HCT116 (cell line): ENCODE measurements at regions not wholly inside any gene's neighbourhood (a gene's known extent, or its start where the extent isn't known, plus 50 kb on each side); places are given as distances from the start of the nearest gene placed in this dataset.

Experiments used
- ATAC-seq: fragments of 200-7000 bp; cut with Tn5 transposase; 2 replicates; pipeline ENCODE4 v1.9.1; 2020; ENCODE audit warnings: mild to moderate bottlenecking, moderate library complexity
- BruUV-seq: library from RNA; stranded (reverse); fragments of 400-500 nt; replicated peaks from 2 replicates; lab custom pipeline; 2021; lab: Mats Ljungman, UMichigan
- CTCF ChIA-PET: fragments of 300-600 bp; sonication (Branson Sonifier 250); formaldehyde crosslinking; loops from one replicate; lab custom pipeline; 2021; ENCODE audit warnings: antibody characterized with exemption; lab: Charles Lee
- POLR2A ChIA-PET: fragments of 300-600, 350-600 bp; sonication (Branson Sonifier 250); formaldehyde crosslinking; loops from one replicate; lab custom pipeline; 2021; ENCODE audit warnings: antibody characterized with exemption; lab: Charles Lee
- RAD21 ChIA-PET, 2 experiments: fragments of 300-600 bp; sonication (Branson Sonifier 250); formaldehyde crosslinking; loops; one replicate each; lab custom pipeline; 2023; ENCODE audit warnings: low total read pairs in 2 of 2; ENCODE audit not compliant: uncharacterized antibody in 2 of 2, unreplicated experiment in 2 of 2, low non-redundant PET in 1 of 2; lab: Charles Lee
- DNase-seq: peaks from one replicate; pipeline ENCODE4 v3.0.0-alpha.2; 2010; ENCODE audit warnings: low read depth, low spot score
- H2AFZ ChIP-seq: fragments of 200-600 bp; shearing (Covaris generic), sonication (generic); 2 replicates; pipeline ENCODE4 v1.6.1; 2017; ENCODE audit warnings: low read depth, mixed run types, mixed read lengths, antibody characterized with exemption, low read length; ENCODE audit not compliant: poor library complexity, severe bottlenecking
- H3K27ac ChIP-seq: 2 replicates; pipeline ENCODE4 v1.5.1; 2012; ENCODE audit warnings: low read depth, low read length
- H3K27me3 ChIP-seq: fragments of 200-600 bp; sonication (generic); 2 replicates; pipeline ENCODE4 v1.6.1; 2016; ENCODE audit warnings: mixed run types, low read length, mixed read lengths; ENCODE audit not compliant: insufficient read depth
- H3K36me3 ChIP-seq, 2 experiments: fragments of 200-500 bp in 1 of 2; fragments of 200-600 bp in 1 of 2; sonication (Bioruptor generic) in 1 of 2; sonication (generic) in 1 of 2; 2 replicates each; pipeline versions ENCODE4 v1.5.1 to v1.6.1; 2014 to 2016; ENCODE audit warnings: low read length in 2 of 2, inconsistent platforms in 1 of 2, mixed read lengths in 1 of 2, mixed run types in 1 of 2; ENCODE audit not compliant: insufficient read depth in 2 of 2, control insufficient read depth in 1 of 2
- H3K4me1 ChIP-seq, 2 experiments: fragments of 200-600 bp in 1 of 2; sonication (generic) in 1 of 2; 2 replicates each; pipeline versions ENCODE4 v1.5.1 to v1.6.1; 2012 to 2017; ENCODE audit warnings: low read length in 2 of 2, inconsistent platforms in 1 of 2, mild to moderate bottlenecking in 1 of 2, mixed read lengths in 1 of 2, mixed run types in 1 of 2, moderate library complexity in 1 of 2; ENCODE audit not compliant: insufficient read depth in 2 of 2, control insufficient read depth in 1 of 2
- H3K4me2 ChIP-seq: fragments of 200-600 bp; sonication (generic); 2 replicates; pipeline ENCODE4 v1.6.1; 2017; ENCODE audit warnings: mixed run types, low read length, mixed read lengths
- H3K4me3 ChIP-seq, 2 experiments: fragments of 200-600 bp in 1 of 2; sonication (generic) in 1 of 2; replicated peaks in 1 of 2; 2 replicates each; pipeline ENCODE4 v1.5.1; 2011 to 2016; ENCODE audit warnings: low read length in 2 of 2, control low read depth in 1 of 2, low read depth in 1 of 2, mild to moderate bottlenecking in 1 of 2, mixed read lengths in 1 of 2, mixed run types in 1 of 2
- H3K79me2 ChIP-seq: fragments of 200-600 bp; sonication (generic); 2 replicates; pipeline ENCODE4 v1.6.1; 2017; ENCODE audit warnings: mild to moderate bottlenecking, mixed run types, low read length, moderate library complexity, mixed read lengths; ENCODE audit not compliant: insufficient read depth
- H3K9ac ChIP-seq: fragments of 200-600 bp; sonication (generic); 2 replicates; pipeline ENCODE4 v1.6.1; 2016; ENCODE audit warnings: low read length, mixed read lengths
- H3K9me2 ChIP-seq: fragments of 200-600 bp; sonication (generic), shearing (Covaris generic); 2 replicates; pipeline ENCODE4 v1.6.1; 2017; ENCODE audit warnings: mixed run types, mild to moderate bottlenecking, moderate library complexity; ENCODE audit not compliant: insufficient read depth
- H3K9me3 ChIP-seq, 2 experiments: fragments of 200-500 bp in 1 of 2; fragments of 200-600 bp in 1 of 2; sonication (Bioruptor generic) in 1 of 2; sonication (generic) in 1 of 2; 2 replicates each; pipeline ENCODE4 v1.6.1; 2014 to 2017; ENCODE audit warnings: low read length in 2 of 2, mixed read lengths in 2 of 2, inconsistent platforms in 1 of 2, low read depth in 1 of 2, mild to moderate bottlenecking in 1 of 2, mixed run types in 1 of 2, moderate library complexity in 1 of 2; ENCODE audit not compliant: control insufficient read depth in 1 of 2, insufficient read depth in 1 of 2
- H4K20me1 ChIP-seq: fragments of 200-600 bp; sonication (generic), shearing (Covaris generic); 2 replicates; pipeline ENCODE4 v1.6.1; 2017; ENCODE audit warnings: mixed run types, mild to moderate bottlenecking, moderate library complexity; ENCODE audit not compliant: insufficient read depth
- CBX3 ChIP-seq: IDR thresholded peaks from 2 replicates; pipeline ENCODE4 v1.6.1; 2012; ENCODE audit warnings: low read depth
- CTCF ChIP-seq, 3 experiments: fragments of 200-600 bp in 1 of 3; sonication (generic) in 1 of 3; IDR thresholded peaks in 2 of 3; conservative IDR thresholded peaks in 1 of 3; 2 replicates each; pipeline ENCODE4 v1.5.1; 2012 to 2017; ENCODE audit warnings: low read depth in 2 of 3, low read length in 2 of 3, antibody characterized with exemption in 1 of 3, borderline replicate concordance in 1 of 3, control low read depth in 1 of 3, mild to moderate bottlenecking in 1 of 3, mixed read lengths in 1 of 3, mixed run types in 1 of 3, moderate library complexity in 1 of 3; ENCODE audit not compliant: insufficient read depth in 1 of 3
- EGR1 ChIP-seq: IDR thresholded peaks from 2 replicates; pipeline ENCODE4 v1.6.1; 2012; ENCODE audit warnings: low read depth
- ELF1 ChIP-seq: IDR thresholded peaks from 2 replicates; pipeline ENCODE4 v1.6.1; 2012; ENCODE audit warnings: low read depth, borderline replicate concordance
- EZH2 ChIP-seq: fragments of 200-600 bp; sonication (generic); IDR thresholded peaks from 2 replicates; pipeline ENCODE4 v1.6.1; 2017; ENCODE audit warnings: antibody characterized with exemption, mixed run types
- EZH2phosphoT487 ChIP-seq: fragments of 200-600 bp; IDR thresholded peaks from 2 replicates; pipeline ENCODE4 v1.6.1; 2018; ENCODE audit warnings: antibody characterized with exemption, borderline replicate concordance
- JUND ChIP-seq: IDR thresholded peaks from 2 replicates; pipeline ENCODE4 v1.6.1; 2012
- POLR2A ChIP-seq: IDR thresholded peaks from 2 replicates; pipeline ENCODE4 v1.7.0; 2011; ENCODE audit warnings: borderline replicate concordance; ENCODE audit not compliant: insufficient read depth, insufficient read length; ENCODE audit errors: extremely low read depth
- RAD21 ChIP-seq: IDR thresholded peaks from 2 replicates; pipeline ENCODE4 v1.6.1; 2012; ENCODE audit warnings: low read depth, mild to moderate bottlenecking
- REST ChIP-seq: IDR thresholded peaks from 2 replicates; pipeline ENCODE4 v1.6.1; 2012; ENCODE audit warnings: low read depth
- SP1 ChIP-seq: IDR thresholded peaks from 2 replicates; pipeline ENCODE4 v1.6.1; 2012; ENCODE audit warnings: low read depth
- ZFX ChIP-seq: fragments of 450-650 bp; IDR thresholded peaks from 2 replicates; pipeline ENCODE4 v1.6.1; 2017
- ZNF274 ChIP-seq: fragments of 200-500 bp; sonication (Bioruptor generic); IDR thresholded peaks from 2 replicates; pipeline ENCODE4 v1.6.1; 2014; ENCODE audit warnings: mild to moderate bottlenecking, low read depth, low read length, inconsistent platforms
- intact Hi-C: fragments of 100-400 bp; cut with micrococcal nuclease; formaldehyde crosslinking; loops from 2 replicates; pipeline ENCODE4 v1.10.0; 2022

- CTCF ChIA-PET, result no interaction called here
- H3K4me1 ChIP-seq, result no peaks in the 10 kb centered on the region
- intact Hi-C loops, result no loop called here
- H2AFZ ChIP-seq, result no peak overlapping the region
- DNase-seq (no peak), ATAC-seq (no peak)
- H3K27ac ChIP-seq, result no peak overlapping the region
- H3K79me2 ChIP-seq, result no peaks in the 10 kb centered on the region
- no peak overlapping the region for H3K4me2 ChIP-seq
- no peaks in the 10 kb centered on the region for H3K36me3 ChIP-seq
- no peaks in the 10 kb centered on the region for H4K20me1 ChIP-seq
- H3K27me3 ChIP-seq, result peaks cover 51% of the 10 kb centered on the region
- H3K9me2 ChIP-seq, result no peaks in the 10 kb centered on the region
- POLR2A ChIA-PET, result no interaction called here
- H3K9ac ChIP-seq, result no peak overlapping the region
- TF ChIP-seq POLR2A, result no peak
- no peak for TF ChIP-seq ZFX
- no peak for TF ChIP-seq EGR1
- no peak for TF ChIP-seq CBX3
- no peak for TF ChIP-seq EZH2
- no peak for TF ChIP-seq ELF1
- no peak for TF ChIP-seq REST
- no peak for TF ChIP-seq JUND
- no peak for TF ChIP-seq CTCF (IDR thresholded peaks at IDR 0.05 in 2 of 3, conservative IDR thresholded peaks at IDR 0.05 in 1 of 3; ENCODE audit: borderline replicate concordance in 1 of 3, insufficient read depth in 1 of 3, low read depth in 2 of 3, low read length in 2 of 3)
- TF ChIP-seq SP1, result no peak
- no peak for TF ChIP-seq RAD21
- TF ChIP-seq ZNF274, result no peak
- TF ChIP-seq EZH2phosphoT487, result no peak
- no peaks in the 10 kb centered on the region for H3K9me3 ChIP-seq
- H3K4me3 ChIP-seq, result no peak overlapping the region
- BruUV-seq, result no TSS peak
- RAD21 ChIA-PET, result no interaction called here
These were observed 90.7 kb upstream of the SLC6A6 start for GRCh38 chr3:14311729-14312128.
